ENCODE measurements at regions not wholly inside any gene's neighbourhood (a gene's known extent, or its start where the extent isn't known, plus 50 kb on each side); places are given as distances from the start of the nearest gene placed in this dataset.

DNA sequence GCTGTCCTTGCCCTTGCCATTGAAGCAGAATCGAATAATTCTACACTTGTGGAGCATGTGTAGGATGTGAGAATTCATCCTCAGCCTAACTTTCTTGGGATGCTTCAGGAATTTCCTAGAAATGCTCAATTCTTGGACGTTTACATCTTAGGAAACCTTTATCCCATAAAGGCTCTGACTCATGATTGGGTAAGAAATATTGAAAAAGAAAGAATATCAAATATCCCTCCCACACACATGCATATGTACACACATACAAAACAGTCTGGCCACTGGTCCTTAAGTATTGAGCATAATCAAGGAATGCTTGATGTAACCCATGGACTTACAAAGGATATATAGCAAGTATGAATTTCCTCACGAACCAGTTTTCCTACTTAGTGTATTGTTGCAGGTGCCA lies 83.9 kb upstream of the IPO9 start:
- CTCF ChIA-PET (ENCODE audit: unreplicated experiment) = no interaction called here
- Histone ChIP-seq H3K79me2 (ENCODE audit: insufficient read depth, low read depth, low read length) (no peaks in the 10 kb centered on the region), H4K20me1 (ENCODE audit: insufficient read depth, low read length) (no peaks in the 10 kb centered on the region; the same call in 1 of the 2 replicates), H2AFZ (ENCODE audit: low read length) (no peak overlapping the region), H3K9me2 (ENCODE audit: insufficient read depth, low read length) (no peaks in the 10 kb centered on the region), H3K4me2 (ENCODE audit: low read length) (no peak overlapping the region), H3K36me3 (ENCODE audit: insufficient read depth, low read length) (no peaks in the 10 kb centered on the region), H3K27ac (ENCODE audit: low read depth, low read length, poor library complexity, severe bottlenecking) (no peak overlapping the region), H3K4me1 (ENCODE audit: insufficient read depth, low read length, poor library complexity, severe bottlenecking) (peaks cover 8% of the 10 kb centered on the region), H3K9me3 (ENCODE audit: low read length) (no peaks in the 10 kb centered on the region), H3K4me3 (ENCODE audit: low read depth, low read length, poor library complexity, severe bottlenecking) (no peak overlapping the region)
- no TSS peak for BruUV-seq (replicated peaks)
- POLR2A ChIA-PET = interaction anchor here (0.5 to 1.3 kb wide), 2 partner anchors 23 to 1139 kb away, joined by 4 to 6 read pairs; no protein-coding TSS in a partner anchor
- TF ChIP-seq EZH2phosphoT487 (IDR thresholded peaks at IDR 0.05; ENCODE audit: borderline replicate concordance, low read depth, low read length) = no peak
- TF ChIP-seq, protein P1, sequence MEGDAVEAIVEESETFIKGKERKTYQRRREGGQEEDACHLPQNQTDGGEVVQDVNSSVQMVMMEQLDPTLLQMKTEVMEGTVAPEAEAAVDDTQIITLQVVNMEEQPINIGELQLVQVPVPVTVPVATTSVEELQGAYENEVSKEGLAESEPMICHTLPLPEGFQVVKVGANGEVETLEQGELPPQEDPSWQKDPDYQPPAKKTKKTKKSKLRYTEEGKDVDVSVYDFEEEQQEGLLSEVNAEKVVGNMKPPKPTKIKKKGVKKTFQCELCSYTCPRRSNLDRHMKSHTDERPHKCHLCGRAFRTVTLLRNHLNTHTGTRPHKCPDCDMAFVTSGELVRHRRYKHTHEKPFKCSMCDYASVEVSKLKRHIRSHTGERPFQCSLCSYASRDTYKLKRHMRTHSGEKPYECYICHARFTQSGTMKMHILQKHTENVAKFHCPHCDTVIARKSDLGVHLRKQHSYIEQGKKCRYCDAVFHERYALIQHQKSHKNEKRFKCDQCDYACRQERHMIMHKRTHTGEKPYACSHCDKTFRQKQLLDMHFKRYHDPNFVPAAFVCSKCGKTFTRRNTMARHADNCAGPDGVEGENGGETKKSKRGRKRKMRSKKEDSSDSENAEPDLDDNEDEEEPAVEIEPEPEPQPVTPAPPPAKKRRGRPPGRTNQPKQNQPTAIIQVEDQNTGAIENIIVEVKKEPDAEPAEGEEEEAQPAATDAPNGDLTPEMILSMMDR (conservative IDR thresholded peaks at IDR 0.05; ENCODE audit: low read length) = no peak
- intact Hi-C loops (cut with micrococcal nuclease; ENCODE audit: unreplicated experiment) = no loop called here
- no peak for DNase-seq (ENCODE audit: low spot score)

DNA sequence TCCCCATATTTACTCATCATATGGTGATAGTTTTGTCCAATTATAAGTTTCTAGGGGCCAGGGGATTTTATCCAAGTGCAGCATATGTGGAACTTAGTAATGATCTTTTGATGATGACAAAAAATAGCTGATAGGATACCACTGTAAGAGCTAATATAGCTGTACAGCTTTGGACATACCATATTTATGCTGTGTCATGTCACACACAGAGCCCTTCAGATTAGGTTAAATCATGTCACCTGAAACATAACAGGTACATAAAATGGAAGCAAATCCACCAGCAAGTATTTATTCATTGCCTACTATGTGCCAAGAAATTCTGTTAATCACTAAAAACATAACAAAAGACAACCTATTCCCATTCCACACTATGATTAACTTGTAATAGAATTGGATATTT lies 82.8 kb upstream of the IPO9 start:
- ChIA-PET POLR2A (interaction anchor here (0.6 to 3.1 kb wide), 3 partner anchors 9 to 17 kb away, joined by 3 to 8 read pairs (median 3); no protein-coding TSS in a partner anchor), CTCF (ENCODE audit: unreplicated experiment) (interaction anchor here (0.6 kb wide), 1 partner anchor 298 kb away, joined by 4 read pairs; no protein-coding TSS in a partner anchor)
- no peak overlapping the region for H3K27ac ChIP-seq (ENCODE audit: low read depth, low read length, poor library complexity, severe bottlenecking)
- intact Hi-C loops (cut with micrococcal nuclease; ENCODE audit: unreplicated experiment) = no loop called here
- no TSS peak for BruUV-seq (replicated peaks)
- no peak overlapping the region for H2AFZ ChIP-seq (ENCODE audit: low read length)
- no peaks in the 10 kb centered on the region for H3K79me2 ChIP-seq (ENCODE audit: insufficient read depth, low read depth, low read length)
- H3K9me2 ChIP-seq (ENCODE audit: insufficient read depth, low read length) = no peaks in the 10 kb centered on the region
- H4K20me1 ChIP-seq (ENCODE audit: insufficient read depth, low read length) = no peaks in the 10 kb centered on the region; the same call in 1 of the 2 replicates
- H3K36me3 ChIP-seq (ENCODE audit: insufficient read depth, low read length) = no peaks in the 10 kb centered on the region
- DNase-seq (ENCODE audit: low spot score) = no peak
- H3K4me3 ChIP-seq (ENCODE audit: low read depth, low read length, poor library complexity, severe bottlenecking) = no peak overlapping the region
- TF ChIP-seq, protein P1 (conservative IDR thresholded peaks at IDR 0.05; ENCODE audit: low read length) = no peak
- no peak for TF ChIP-seq EZH2phosphoT487 (IDR thresholded peaks at IDR 0.05; ENCODE audit: borderline replicate concordance, low read depth, low read length)
- peaks cover 7% of the 10 kb centered on the region for H3K4me1 ChIP-seq (ENCODE audit: insufficient read depth, low read length, poor library complexity, severe bottlenecking)
- H3K9me3 ChIP-seq (ENCODE audit: low read length) = no peaks in the 10 kb centered on the region
- H3K4me2 ChIP-seq (ENCODE audit: low read length) = no peak overlapping the region

DNA sequence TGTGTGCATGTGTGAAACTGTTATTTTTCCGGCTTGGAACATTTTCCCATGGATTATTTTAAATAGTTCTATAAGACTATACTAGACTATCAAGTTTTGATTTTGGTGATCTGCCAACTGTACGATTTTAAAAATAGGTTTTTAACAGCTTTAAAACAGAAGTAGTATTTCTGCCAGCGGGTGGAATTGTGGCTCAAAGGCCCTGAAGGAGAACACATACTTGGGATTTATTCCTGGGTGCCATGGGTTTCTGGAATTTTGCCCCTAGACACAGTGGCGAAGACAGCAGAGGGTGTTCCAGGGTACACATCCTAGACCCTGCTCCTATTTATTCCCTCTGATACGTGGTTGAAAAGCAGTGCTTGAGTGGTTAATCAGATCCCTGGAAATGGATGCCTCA lies 81.7 kb upstream of the IPO9 start:
- no peak overlapping the region for H3K4me2 ChIP-seq (ENCODE audit: low read length)
- POLR2A ChIA-PET = interaction anchor here (0.6 to 3.1 kb wide), 4 partner anchors 10 to 72 kb away, joined by 3 to 8 read pairs (median 4); no protein-coding TSS in a partner anchor
- TF ChIP-seq, protein P1 (conservative IDR thresholded peaks at IDR 0.05; ENCODE audit: low read length) = no peak
- no peak for TF ChIP-seq EZH2phosphoT487 (IDR thresholded peaks at IDR 0.05; ENCODE audit: borderline replicate concordance, low read depth, low read length)
- no peak for DNase-seq (ENCODE audit: low spot score)
- no peak overlapping the region for H3K27ac ChIP-seq (ENCODE audit: low read depth, low read length, poor library complexity, severe bottlenecking)
- no peaks in the 10 kb centered on the region for H3K79me2 ChIP-seq (ENCODE audit: insufficient read depth, low read depth, low read length)
- no peaks in the 10 kb centered on the region for H4K20me1 ChIP-seq (ENCODE audit: insufficient read depth, low read length)
- BruUV-seq (replicated peaks) = no TSS peak
- H3K4me1 ChIP-seq (ENCODE audit: insufficient read depth, low read length, poor library complexity, severe bottlenecking) = peaks cover 14% of the 10 kb centered on the region
- H3K36me3 ChIP-seq (ENCODE audit: insufficient read depth, low read length) = no peaks in the 10 kb centered on the region
- intact Hi-C loops (cut with micrococcal nuclease; ENCODE audit: unreplicated experiment) = no loop called here
- H3K4me3 ChIP-seq (ENCODE audit: low read depth, low read length, poor library complexity, severe bottlenecking) = no peak overlapping the region
- CTCF ChIA-PET (ENCODE audit: unreplicated experiment) = interaction anchor here (1.5 kb wide), 1 partner anchor 10 kb away, joined by 7 read pairs; no protein-coding TSS in a partner anchor
- no peaks in the 10 kb centered on the region for H3K9me2 ChIP-seq (ENCODE audit: insufficient read depth, low read length)
- no peak overlapping the region for H2AFZ ChIP-seq (ENCODE audit: low read length)
- H3K9me3 ChIP-seq (ENCODE audit: low read length) = no peaks in the 10 kb centered on the region

Data from OCI-LY7 (cell line).